HG03135 (cell line): ENCODE measurements at regions not wholly inside any gene's neighbourhood (a gene's known extent, or its start where the extent isn't known, plus 50 kb on each side); places are given as distances from the start of the nearest gene placed in this dataset.
"Not testable (repeated sequence)": the region's sequence is repeated elsewhere in the genome, so short reads cannot be mapped to it uniquely, and the experiment has no call there.

Experiments used
- ATAC-seq: cut with Tn5 transposase; IDR thresholded peaks from one replicate; pipeline ENCODE4 v1.9.1; 2021; ENCODE audit warnings: mild to moderate bottlenecking, moderate library complexity; ENCODE audit not compliant: unreplicated experiment

- no peak for ATAC-seq
Observed at GRCh38 chr18:1261054-1261453, 356.4 kb downstream of the ADCYAP1 start.

- ATAC-seq, result no peak
Observed at GRCh38 chr18:1267021-1267420, 362.4 kb downstream of the ADCYAP1 start.

GRCh38 chr18:1270081-1270480 lies 365.4 kb downstream of the ADCYAP1 start:
- no peak for ATAC-seq

GRCh38 chr18:1273469-1273868 lies 368.8 kb downstream of the ADCYAP1 start:
- ATAC-seq, result no peak

- ATAC-seq, result no peak
Observed at GRCh38 chr18:1292167-1292566, 387.5 kb downstream of the ADCYAP1 start.

GRCh38 chr18:1294229-1294628 lies 389.6 kb downstream of the ADCYAP1 start:
- no peak for ATAC-seq

GRCh38 chr18:1296237-1296636 lies 391.6 kb downstream of the ADCYAP1 start:
- ATAC-seq, result no peak

GRCh38 chr18:1302861-1303260 lies 398.2 kb downstream of the ADCYAP1 start:
- no peak for ATAC-seq

- ATAC-seq, result no peak
Observed at GRCh38 chr18:1304392-1304992, 399.8 kb downstream of the ADCYAP1 start.

- ATAC-seq, result no peak
Observed at GRCh38 chr18:1306641-1307040, 402.0 kb downstream of the ADCYAP1 start.

GRCh38 chr18:1308686-1309085 lies 404.0 kb downstream of the ADCYAP1 start:
- ATAC-seq, result no peak

GRCh38 chr18:1311376-1311775 lies 406.7 kb downstream of the ADCYAP1 start:
- no peak for ATAC-seq

- ATAC-seq, result not testable (repeated sequence)
Observed at GRCh38 chr18:1335345-1335744, 430.7 kb downstream of the ADCYAP1 start.

GRCh38 chr18:1350931-1351450 lies 446.3 kb downstream of the ADCYAP1 start:
- ATAC-seq, result no peak

GRCh38 chr18:1353025-1353424 lies 448.4 kb downstream of the ADCYAP1 start:
- ATAC-seq, result no peak

GRCh38 chr18:1357724-1358123 lies 453.1 kb downstream of the ADCYAP1 start:
- no peak for ATAC-seq

- ATAC-seq, result no peak
Observed at GRCh38 chr18:1361936-1362335, 457.3 kb downstream of the ADCYAP1 start.

- ATAC-seq, result no peak
Observed at GRCh38 chr18:1370552-1370951, 465.9 kb downstream of the ADCYAP1 start.

- ATAC-seq, result no peak
Observed at GRCh38 chr18:1371724-1372123, 467.1 kb downstream of the ADCYAP1 start.

- ATAC-seq, result no peak
Observed at GRCh38 chr18:1383465-1383864, 478.8 kb downstream of the ADCYAP1 start.

- ATAC-seq, result not testable (repeated sequence)
Observed at GRCh38 chr18:1388468-1388867, 483.8 kb downstream of the ADCYAP1 start.

GRCh38 chr18:1392046-1392445 lies 487.4 kb downstream of the ADCYAP1 start:
- no peak for ATAC-seq
